Ectodermal cell (in vitro differentiated cells): ENCODE measurements at regions not wholly inside any gene's neighbourhood (a gene's known extent, or its start where the extent isn't known, plus 50 kb on each side); places are given as distances from the start of the nearest gene placed in this dataset.

ENCODE experiments used
- H3K27ac ChIP-seq: 2 replicates; pipeline ENCODE4 v1.7.0; 2013; ENCODE audit warnings: mild to moderate bottlenecking, low read depth, low read length; ENCODE audit not compliant: insufficient read depth, poor library complexity, severe bottlenecking
- H3K27me3 ChIP-seq: 2 replicates; pipeline ENCODE4 v1.7.0; 2013; ENCODE audit warnings: mild to moderate bottlenecking, low read length; ENCODE audit not compliant: insufficient read depth, control insufficient read depth, poor library complexity, severe bottlenecking
- H3K36me3 ChIP-seq: one replicate; pipeline ENCODE4 v1.7.0; 2013; ENCODE audit warnings: low read length; ENCODE audit not compliant: control insufficient read depth, insufficient read depth
- H3K4me1 ChIP-seq: one replicate; pipeline ENCODE4 v1.7.0; 2013; ENCODE audit warnings: low read length; ENCODE audit not compliant: control insufficient read depth, insufficient read depth
- H3K4me3 ChIP-seq: 2 replicates; pipeline ENCODE4 v1.7.0; 2013; ENCODE audit warnings: low read depth, low read length, control low read depth; ENCODE audit not compliant: insufficient read depth
- H3K9me3 ChIP-seq: 2 replicates; pipeline ENCODE4 v1.7.0; 2013; ENCODE audit warnings: mild to moderate bottlenecking, low read length, moderate library complexity; ENCODE audit not compliant: control insufficient read depth
- WGBS, 2 experiments: methylation state at CpG; one replicate each; pipeline ENCODE4 v1.1.7; 2013; ENCODE audit warnings: missing lambda C conversion rate in 2 of 2; 5-methylcytosine and 5-hydroxymethylcytosine counted together

- no peaks in the 10 kb centered on the region for H3K9me3 ChIP-seq
- no peak overlapping the region for H3K4me3 ChIP-seq
- H3K27ac ChIP-seq = no peak overlapping the region
- no peaks in the 10 kb centered on the region for H3K27me3 ChIP-seq
- WGBS, 2 experiments = 97 to 100% methylated on average over 2 of the region's 2 CpGs
- H3K4me1 ChIP-seq = no peaks in the 10 kb centered on the region
- H3K36me3 ChIP-seq = no peaks in the 10 kb centered on the region
Measured at GRCh38 chr2:145410086-145410485, 890.2 kb upstream of the ZEB2 start.

- H3K27me3 ChIP-seq = no peaks in the 10 kb centered on the region
- no peaks in the 10 kb centered on the region for H3K9me3 ChIP-seq
- no peaks in the 10 kb centered on the region for H3K4me1 ChIP-seq
- no peak overlapping the region for H3K4me3 ChIP-seq
- no peaks in the 10 kb centered on the region for H3K36me3 ChIP-seq
- no peak overlapping the region for H3K27ac ChIP-seq
Measured at GRCh38 chr2:145408980-145409379, 889.1 kb upstream of the ZEB2 start.

GRCh38 chr2:145404690-145405089 is 884.8 kb upstream of the ZEB2 start:
- Histone ChIP-seq H3K4me3 (no peak overlapping the region), H3K27ac (no peak overlapping the region), H3K36me3 (no peaks in the 10 kb centered on the region), H3K9me3 (no peaks in the 10 kb centered on the region), H3K4me1 (no peaks in the 10 kb centered on the region), H3K27me3 (no peaks in the 10 kb centered on the region)
- 81 to 86% methylated on average over 1 of the region's 1 CpG for WGBS, 2 experiments

- no peaks in the 10 kb centered on the region for H3K4me1 ChIP-seq
- no peaks in the 10 kb centered on the region for H3K36me3 ChIP-seq
- H3K9me3 ChIP-seq = no peaks in the 10 kb centered on the region
- no peak overlapping the region for H3K27ac ChIP-seq
- H3K27me3 ChIP-seq = no peaks in the 10 kb centered on the region
- no peak overlapping the region for H3K4me3 ChIP-seq
- 91 to 93% methylated on average over 2 of the region's 2 CpGs for WGBS, 2 experiments
Measured at GRCh38 chr2:145402706-145403277, 882.9 kb upstream of the ZEB2 start.

- WGBS, 2 experiments = 100% methylated on average over 1 of the region's 1 CpG; no CpG with 5 or more reads in 1 of the 2 experiments
- Histone ChIP-seq H3K36me3 (no peaks in the 10 kb centered on the region), H3K27me3 (no peaks in the 10 kb centered on the region), H3K9me3 (no peaks in the 10 kb centered on the region), H3K4me3 (no peak overlapping the region), H3K27ac (no peak overlapping the region), H3K4me1 (no peaks in the 10 kb centered on the region)
Measured at GRCh38 chr2:145399131-145399530, 879.2 kb upstream of the ZEB2 start.

- no peak overlapping the region for H3K4me3 ChIP-seq
- H3K27me3 ChIP-seq = no peaks in the 10 kb centered on the region
- WGBS, 2 experiments = 86 to 94% methylated on average over 2 to 3 of the region's 3 CpGs
- H3K27ac ChIP-seq = no peak overlapping the region
- H3K4me1 ChIP-seq = no peaks in the 10 kb centered on the region
- no peaks in the 10 kb centered on the region for H3K9me3 ChIP-seq
- no peaks in the 10 kb centered on the region for H3K36me3 ChIP-seq
Measured at GRCh38 chr2:145394181-145394580, 874.3 kb upstream of the ZEB2 start.

GRCh38 chr2:145386973-145387372 is 867.1 kb upstream of the ZEB2 start:
- no peak overlapping the region for H3K4me3 ChIP-seq
- H3K27me3 ChIP-seq = no peaks in the 10 kb centered on the region
- no peak overlapping the region for H3K27ac ChIP-seq
- no peaks in the 10 kb centered on the region for H3K36me3 ChIP-seq
- WGBS, 2 experiments = 83 to 90% methylated on average over 2 to 4 of the region's 4 CpGs
- no peaks in the 10 kb centered on the region for H3K9me3 ChIP-seq
- H3K4me1 ChIP-seq = no peaks in the 10 kb centered on the region

GRCh38 chr2:145383961-145384360 is 864.0 kb upstream of the ZEB2 start:
- no peaks in the 10 kb centered on the region for H3K9me3 ChIP-seq
- no peak overlapping the region for H3K4me3 ChIP-seq
- no peak overlapping the region for H3K27ac ChIP-seq
- H3K4me1 ChIP-seq = no peaks in the 10 kb centered on the region
- no peaks in the 10 kb centered on the region for H3K36me3 ChIP-seq
- WGBS, 2 experiments = 93 to 94% methylated on average over 1 of the region's 1 CpG
- H3K27me3 ChIP-seq = no peaks in the 10 kb centered on the region

GRCh38 chr2:145380436-145381017 is 860.6 kb upstream of the ZEB2 start:
- H3K4me3 ChIP-seq = no peak overlapping the region
- no peaks in the 10 kb centered on the region for H3K27me3 ChIP-seq
- 88 to 90% methylated on average over 4 of the region's 4 CpGs for WGBS, 2 experiments
- H3K27ac ChIP-seq = no peak overlapping the region
- no peaks in the 10 kb centered on the region for H3K36me3 ChIP-seq
- no peaks in the 10 kb centered on the region for H3K9me3 ChIP-seq
- no peaks in the 10 kb centered on the region for H3K4me1 ChIP-seq

- Histone ChIP-seq H3K4me1 (no peaks in the 10 kb centered on the region), H3K4me3 (no peak overlapping the region), H3K9me3 (no peaks in the 10 kb centered on the region), H3K27ac (no peak overlapping the region), H3K36me3 (no peaks in the 10 kb centered on the region), H3K27me3 (no peaks in the 10 kb centered on the region)
- 93 to 95% methylated on average over 6 of the region's 6 CpGs for WGBS, 2 experiments
Measured at GRCh38 chr2:145379934-145380333, 860.0 kb upstream of the ZEB2 start.

- Histone ChIP-seq H3K9me3 (no peaks in the 10 kb centered on the region), H3K4me1 (no peaks in the 10 kb centered on the region), H3K27ac (no peak overlapping the region), H3K36me3 (no peaks in the 10 kb centered on the region), H3K4me3 (no peak overlapping the region), H3K27me3 (no peaks in the 10 kb centered on the region)
Measured at GRCh38 chr2:145374165-145374564, 854.2 kb upstream of the ZEB2 start.
